Epithelial cell of proximal tubule (primary cell): ENCODE measurements at regions not wholly inside any gene's neighbourhood (a gene's known extent, or its start where the extent isn't known, plus 50 kb on each side); places are given as distances from the start of the nearest gene placed in this dataset.
A peak's percentile ranks its signal among the peaks of the same experiment; 100 is the strongest.

Source experiments
- DNase-seq: peaks from one replicate; pipeline ENCODE4 v3.0.0-alpha.2; 2011; ENCODE audit warnings: low read depth
- H3K4me3 ChIP-seq: 2 replicates; pipeline ENCODE4 v1.5.1; 2011; ENCODE audit warnings: low read depth, mild to moderate bottlenecking, low read length
- TF ChIP-seq, protein P1 (sequence below): conservative IDR thresholded peaks from 2 replicates; pipeline ENCODE4 v1.5.1; 2012; ENCODE audit warnings: low read depth, mild to moderate bottlenecking, low read length

DNA sequence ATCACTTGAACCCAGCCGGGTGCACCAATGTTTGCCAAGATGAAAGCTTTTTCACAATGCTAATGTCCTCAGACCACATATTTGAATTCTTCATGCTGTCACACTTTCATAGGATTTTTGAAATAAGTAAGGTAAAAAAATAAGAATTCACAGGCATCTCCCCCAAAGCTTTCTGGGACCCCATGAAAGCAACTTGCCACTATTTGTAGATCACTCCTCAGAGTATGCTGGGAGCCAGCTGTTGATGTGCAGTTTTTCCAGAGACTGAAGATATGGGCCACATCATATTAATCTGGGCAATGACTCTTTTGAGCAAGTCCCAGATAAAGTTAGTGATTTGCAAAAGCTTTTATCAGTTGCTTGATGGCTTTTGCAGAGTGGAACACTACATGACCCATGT is 507.9 kb downstream of the RASEF start:
- DNase-seq: no peak
- H3K4me3 ChIP-seq: no peak overlapping the region
- TF ChIP-seq, protein P1, sequence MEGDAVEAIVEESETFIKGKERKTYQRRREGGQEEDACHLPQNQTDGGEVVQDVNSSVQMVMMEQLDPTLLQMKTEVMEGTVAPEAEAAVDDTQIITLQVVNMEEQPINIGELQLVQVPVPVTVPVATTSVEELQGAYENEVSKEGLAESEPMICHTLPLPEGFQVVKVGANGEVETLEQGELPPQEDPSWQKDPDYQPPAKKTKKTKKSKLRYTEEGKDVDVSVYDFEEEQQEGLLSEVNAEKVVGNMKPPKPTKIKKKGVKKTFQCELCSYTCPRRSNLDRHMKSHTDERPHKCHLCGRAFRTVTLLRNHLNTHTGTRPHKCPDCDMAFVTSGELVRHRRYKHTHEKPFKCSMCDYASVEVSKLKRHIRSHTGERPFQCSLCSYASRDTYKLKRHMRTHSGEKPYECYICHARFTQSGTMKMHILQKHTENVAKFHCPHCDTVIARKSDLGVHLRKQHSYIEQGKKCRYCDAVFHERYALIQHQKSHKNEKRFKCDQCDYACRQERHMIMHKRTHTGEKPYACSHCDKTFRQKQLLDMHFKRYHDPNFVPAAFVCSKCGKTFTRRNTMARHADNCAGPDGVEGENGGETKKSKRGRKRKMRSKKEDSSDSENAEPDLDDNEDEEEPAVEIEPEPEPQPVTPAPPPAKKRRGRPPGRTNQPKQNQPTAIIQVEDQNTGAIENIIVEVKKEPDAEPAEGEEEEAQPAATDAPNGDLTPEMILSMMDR: no peak

GRCh38 chr9:82555431-82556051 is 507.4 kb downstream of the RASEF start:
- TF ChIP-seq, protein P1: no peak
- no peak for DNase-seq
- H3K4me3 ChIP-seq: no peak overlapping the region

- no peak overlapping the region for H3K4me3 ChIP-seq
- TF ChIP-seq, protein P1: no peak
- no peak for DNase-seq
These were observed 504.6 kb downstream of the RASEF start for GRCh38 chr9:82558346-82558745.

DNA sequence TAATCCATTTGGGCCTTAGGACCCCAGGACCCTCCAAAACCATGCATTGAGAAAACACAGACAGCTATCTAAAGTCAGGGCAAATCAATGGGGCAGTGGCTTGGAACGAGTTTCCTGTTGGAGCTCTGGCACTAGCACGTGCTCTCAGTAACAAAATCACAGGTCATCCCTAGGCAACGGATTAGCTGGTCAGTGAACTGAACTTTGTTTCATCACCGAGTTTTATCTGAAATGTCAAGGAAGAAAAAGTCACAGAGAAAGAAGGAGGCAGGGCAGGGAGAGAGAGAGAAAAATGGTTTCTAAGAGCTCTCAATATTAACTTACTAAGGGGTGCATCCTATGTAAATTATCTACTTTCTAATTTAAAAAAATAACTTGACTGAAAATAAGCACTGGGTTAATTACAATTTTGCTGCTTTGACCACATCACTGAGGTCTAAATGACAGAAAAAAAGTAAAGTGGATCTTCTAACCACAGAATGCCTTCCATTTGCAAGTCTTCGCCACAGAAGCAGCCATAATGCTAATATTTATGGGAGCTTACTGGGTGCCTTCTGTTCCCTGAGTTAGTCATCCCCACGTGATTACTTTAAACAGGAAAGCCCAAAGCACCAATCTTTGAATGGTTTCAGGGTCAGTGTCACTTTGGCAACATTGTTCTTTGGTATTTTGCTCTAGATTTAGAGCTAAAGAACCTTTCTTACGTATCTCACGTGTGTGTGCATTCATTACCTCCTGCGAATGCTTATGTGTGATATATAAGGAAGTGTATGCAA is 503.9 kb downstream of the RASEF start:
- no peak overlapping the region for H3K4me3 ChIP-seq
- TF ChIP-seq, protein P1: no peak
- DNase-seq: peak; percentile 33

DNA sequence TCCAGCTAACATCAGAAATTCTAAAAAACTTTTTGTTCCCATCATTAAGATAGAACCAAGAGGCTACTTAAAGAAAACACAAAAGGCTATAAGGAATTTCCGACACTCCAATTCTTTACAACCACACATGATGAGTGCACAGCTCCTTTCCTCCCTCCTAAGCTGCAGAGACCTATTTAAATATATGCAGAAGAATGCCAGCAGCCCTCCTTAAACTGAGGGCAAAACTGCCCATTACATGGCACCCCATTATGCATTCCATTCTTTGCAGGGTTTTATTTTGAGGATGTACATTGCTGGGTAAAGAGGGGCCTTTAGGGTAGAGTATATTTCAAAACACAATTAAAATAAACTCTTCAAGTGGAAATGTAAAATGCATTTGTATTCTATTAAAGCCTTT is 502.9 kb downstream of the RASEF start:
- H3K4me3 ChIP-seq: no peak overlapping the region
- no peak for DNase-seq
- TF ChIP-seq, protein P1: no peak

- no peak overlapping the region for H3K4me3 ChIP-seq
- TF ChIP-seq, protein P1: no peak
- DNase-seq: no peak
These were observed 502.5 kb downstream of the RASEF start for GRCh38 chr9:82560457-82560904.
